K562 (cell line): ENCODE measurements at regions not wholly inside any gene's neighbourhood (a gene's known extent, or its start where the extent isn't known, plus 50 kb on each side); places are given as distances from the start of the nearest gene placed in this dataset.
A peak's percentile ranks its signal among the peaks of the same experiment; 100 is the strongest.

Experiments used
- ATAC-seq: fragments of 200-7000 bp; cut with Tn5 transposase; 3 replicates; pipeline ENCODE4 v1.9.1; 2020; ENCODE audit warnings: moderate library complexity
- BruUV-seq: library from RNA; stranded (reverse); fragments of 400-500 nt; replicated peaks from 2 replicates; lab custom pipeline; 2021; lab: Mats Ljungman, UMichigan
- CTCF ChIA-PET: fragments of 300-600 bp; formaldehyde crosslinking; extraction: SDS; loops from one replicate; lab custom pipeline; 2021; ENCODE audit warnings: low intra/inter-chr PET ratio; lab: Yijun Ruan, JAX
- POLR2A ChIA-PET: fragments of 300-600, 350-650 bp; sonication (Branson Sonifier 250); formaldehyde crosslinking; extraction: SDS; loops from one replicate; lab custom pipeline; 2021; ENCODE audit warnings: antibody characterized with exemption, inconsistent platforms; lab: Yijun Ruan, JAX
- DNase-seq, 4 experiments: peaks; one replicate each; pipeline versions ENCODE4 v3.0.0 to v3.0.0-alpha.2; 2011 to 2018; ENCODE audit warnings: low spot score in 3 of 4, mixed read lengths in 3 of 4; ENCODE audit errors: extremely low read depth in 1 of 4
- FAIRE-seq: peaks from 2 replicates; lab custom pipeline; 2011; peaks lifted over from hg19 to GRCh38; lab: Jason Lieb, UNC
- H2AFZ ChIP-seq: 2 replicates; pipeline ENCODE4 v1.6.0; 2011; ENCODE audit warnings: low read depth, low read length, control low read depth, inconsistent platforms
- H3K27ac ChIP-seq: fragments of 200-600 bp; 3 replicates; pipeline ENCODE4 v1.8.0; 2011; ENCODE audit warnings: low read depth, mild to moderate bottlenecking, control low read depth, inconsistent platforms, low read length, moderate library complexity, mixed read lengths; ENCODE audit errors: extremely low read depth
- H3K27me3 ChIP-seq, 2 experiments: fragments of 300-600 bp in 1 of 2; 2 replicates in 1 of 2; 3 replicates in 1 of 2; pipeline versions ENCODE4 v1.6.0 to v1.8.0; 2011; ENCODE audit warnings: inconsistent platforms in 2 of 2, low read length in 2 of 2, mild to moderate bottlenecking in 1 of 2, mixed read lengths in 1 of 2, moderate library complexity in 1 of 2; ENCODE audit not compliant: control insufficient read depth in 2 of 2, insufficient read depth in 2 of 2
- H3K36me3 ChIP-seq: fragments of 300-600 bp; 3 replicates; pipeline ENCODE4 v1.8.0; 2011; ENCODE audit warnings: mild to moderate bottlenecking, low read length, inconsistent platforms; ENCODE audit not compliant: control insufficient read depth, insufficient read depth
- H3K4me1 ChIP-seq, 2 experiments: fragments of 200-600 bp in 1 of 2; replicated peaks in 1 of 2; 2 replicates in 1 of 2; 3 replicates in 1 of 2; pipeline versions ENCODE4 v1.5.1 to v1.8.0; 2011; ENCODE audit warnings: inconsistent platforms in 2 of 2, low read length in 2 of 2, mild to moderate bottlenecking in 1 of 2, mixed read lengths in 1 of 2, moderate library complexity in 1 of 2; ENCODE audit not compliant: control insufficient read depth in 2 of 2, insufficient read depth in 2 of 2
- H3K4me2 ChIP-seq: 2 replicates; pipeline ENCODE4 v1.6.1; 2011; ENCODE audit warnings: low read length, control low read depth, inconsistent platforms, mixed read lengths; ENCODE audit not compliant: insufficient read depth
- H3K4me3 ChIP-seq: fragments of 200-600 bp; sonication (generic), shearing (Covaris generic); 2 replicates; pipeline ENCODE4 v1.5.1; 2016; ENCODE audit warnings: control low read depth, inconsistent platforms
- H3K79me2 ChIP-seq: fragments of 200-600 bp; 3 replicates; pipeline ENCODE4 v1.8.0; 2011; ENCODE audit warnings: low read length, inconsistent platforms; ENCODE audit not compliant: control insufficient read depth, insufficient read depth
- H3K9ac ChIP-seq, 2 experiments: 2 replicates each; pipeline versions ENCODE4 v1.6.0 to v1.6.1; 2011; ENCODE audit warnings: low read depth in 2 of 2, low read length in 2 of 2, control low read depth in 1 of 2, inconsistent platforms in 1 of 2, mild to moderate bottlenecking in 1 of 2, mixed read lengths in 1 of 2; ENCODE audit not compliant: insufficient read depth in 1 of 2
- H3K9me1 ChIP-seq: one replicate; pipeline ENCODE4 v1.6.0; 2011; ENCODE audit warnings: inconsistent platforms, mild to moderate bottlenecking, low read length, moderate library complexity; ENCODE audit not compliant: control insufficient read depth, insufficient read depth
- H3K9me3 ChIP-seq: replicated peaks from 2 replicates; pipeline ENCODE4 v1.5.1; 2011; ENCODE audit warnings: low read depth, low read length, inconsistent platforms; ENCODE audit not compliant: control insufficient read depth, insufficient read depth
- H4K20me1 ChIP-seq: replicated peaks from 2 replicates; pipeline ENCODE4 v1.6.1; 2011; ENCODE audit warnings: low read length, inconsistent platforms, mixed read lengths; ENCODE audit not compliant: control insufficient read depth, insufficient read depth
- CSDE1 ChIP-seq, 2 experiments: fragments of 450-650 bp; IDR thresholded peaks; 2 replicates each; pipeline ENCODE4 v1.6.1; 2016; ENCODE audit warnings: mild to moderate bottlenecking in 1 of 2
- MTF1 ChIP-seq: fragments of 250-450 bp; sonication (Bioruptor Pico); IDR thresholded peaks from 2 replicates; pipeline ENCODE4 v1.9.0; 2021; ENCODE audit warnings: moderate library complexity, mild to moderate bottlenecking, inconsistent platforms, borderline replicate concordance
- NR2F6 ChIP-seq: fragments of 450-650 bp; formaldehyde crosslinking; IDR thresholded peaks from 2 replicates; pipeline ENCODE4 v1.4.0; 2020; ENCODE audit warnings: mild to moderate bottlenecking
- ZBTB17 ChIP-seq: fragments of 450-650 bp; formaldehyde crosslinking; IDR thresholded peaks from 2 replicates; pipeline ENCODE4 v1.4.0; 2020; ENCODE audit warnings: mild to moderate bottlenecking
- ZNF695 ChIP-seq: fragments of 450-650 bp; formaldehyde crosslinking; IDR thresholded peaks from 2 replicates; pipeline ENCODE4 v1.4.0; 2020; ENCODE audit warnings: mild to moderate bottlenecking, moderate library complexity
- WGBS: fragments of 100-300 bp; shearing (Covaris generic); methylation state at CpG from one replicate; pipeline ENCODE4 v1.1.6; 2016; ENCODE audit warnings: low coverage, mixed read lengths; ENCODE audit not compliant: insufficient coverage; ENCODE audit errors: missing lambda C conversion rate; 5-methylcytosine and 5-hydroxymethylcytosine counted together
- in situ Hi-C: fragments of 300-500 bp; cut with MboI; formaldehyde crosslinking; loops from 4 replicates; pipeline ENCODE4 v1.15.0; 2018; ENCODE audit warnings: inconsistent platforms, mixed read lengths
- intact Hi-C: fragments of 100-400 bp; cut with micrococcal nuclease; formaldehyde crosslinking; loops from 2 replicates; pipeline ENCODE4 v1.14.2; 2022

DNA sequence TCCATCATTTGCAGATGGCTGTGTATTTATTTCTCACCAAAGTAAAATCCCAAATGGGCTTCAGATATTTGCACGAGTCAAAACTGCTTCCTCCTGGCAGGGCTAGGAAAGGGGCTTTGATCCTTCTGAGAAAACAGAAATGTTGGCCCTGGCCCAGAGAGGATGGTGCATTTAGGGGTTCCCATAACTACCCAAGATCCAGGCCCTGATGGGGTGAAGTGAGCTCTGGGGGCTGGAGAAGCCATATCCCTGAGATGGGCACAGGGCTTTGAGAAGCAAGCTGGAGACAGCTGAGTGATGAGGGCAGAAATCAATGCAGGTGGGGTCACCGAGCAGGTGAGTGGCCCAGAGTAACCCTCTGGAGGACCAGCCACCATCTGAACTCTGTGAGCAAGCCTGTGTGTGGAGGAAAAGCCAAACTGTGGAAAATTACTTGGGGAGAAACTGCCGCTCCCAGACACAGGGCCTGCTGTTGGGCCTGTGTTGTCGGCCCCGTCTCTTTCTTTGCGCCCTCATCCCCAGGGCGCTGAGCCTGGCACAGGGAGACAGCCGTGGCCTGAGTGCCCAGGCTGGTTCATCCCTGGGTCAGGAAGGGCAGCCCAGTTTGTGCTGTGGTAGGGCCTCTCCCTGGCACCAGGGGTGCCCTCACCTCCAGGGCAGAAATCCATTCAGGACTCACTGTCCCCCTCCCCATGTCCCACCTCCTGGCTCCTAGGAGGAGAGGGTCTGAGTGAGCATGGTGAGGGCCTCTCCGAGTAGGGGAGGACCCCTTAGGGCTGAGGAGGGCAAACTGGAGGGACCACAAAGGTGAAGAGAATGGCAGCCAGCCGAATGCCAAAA, 167.8 kb upstream of the HAAO start:
- no peak for DNase-seq
- TF ChIP-seq MTF1 (CRISPR knock-in tag) (no peak), NR2F6 (no peak), ZNF695 (CRISPR knock-in tag) (no peak), ZBTB17 (CRISPR knock-in tag) (no peak), CSDE1 (IDR thresholded peaks at IDR 0.05) (no peak)
- no peaks in the 10 kb centered on the region for H3K27me3 ChIP-seq
- H3K9me1 ChIP-seq, result no peaks in the 10 kb centered on the region
- whole genome bisulfite sequencing, result 31% methylated on average over 4 of the region's 10 CpGs
- ChIA-PET CTCF (no interaction called here), POLR2A (interaction anchor here (0.7 kb wide), 1 partner anchor 225 kb away, joined by 3 read pairs; no protein-coding TSS in a partner anchor)
- BruUV-seq, result no TSS peak
- ATAC-seq, result no peak
- no peaks in the 10 kb centered on the region for H3K9me3 ChIP-seq
- peaks cover 0 to 16% of the 10 kb centered on the region in 2 experiments; a peak in 2 of 5 replicates for H3K4me1 ChIP-seq
- intact Hi-C loops (no loop called here), in situ Hi-C loops (no loop called here)
- H3K79me2 ChIP-seq, result no peaks in the 10 kb centered on the region
- H2AFZ ChIP-seq, result no peak overlapping the region
- H3K4me2 ChIP-seq, result no peak overlapping the region
- H3K9ac ChIP-seq, result peak overlapping the region in 1 of 2 experiments; percentile 46; a peak in 1 of 4 replicates
- no peaks in the 10 kb centered on the region for H3K36me3 ChIP-seq
- no peak for FAIRE-seq
- no peaks in the 10 kb centered on the region for H4K20me1 ChIP-seq
- no peak overlapping the region for H3K27ac ChIP-seq
- no peak overlapping the region for H3K4me3 ChIP-seq
